Prostate gland (tissue), 2 donors: ENCODE measurements at regions not wholly inside any gene's neighbourhood (a gene's known extent, or its start where the extent isn't known, plus 50 kb on each side); places are given as distances from the start of the nearest gene placed in this dataset.

Source experiments
- CTCF ChIP-seq, 4 experiments: fragments of 200-600 bp in 2 of 4; fragments of 450-650 bp in 2 of 4; sonication (generic) in 2 of 4; IDR thresholded peaks; 1 replicate in 3 of 4; 2 replicates in 1 of 4; pipeline ENCODE4 v1.5.1; 2016 to 2019; ENCODE audit warnings: antibody characterized with exemption in 4 of 4, mild to moderate bottlenecking in 2 of 4, moderate library complexity in 2 of 4
- POLR2A ChIP-seq: fragments of 450-650 bp; IDR thresholded peaks from one replicate; pipeline ENCODE4 v1.6.1; 2016; ENCODE audit warnings: antibody characterized with exemption, mild to moderate bottlenecking
- POLR2AphosphoS5 ChIP-seq: sonication (generic); formaldehyde crosslinking; IDR thresholded peaks from one replicate; pipeline ENCODE4 v1.6.1; 2017; ENCODE audit warnings: antibody characterized with exemption

GRCh38 chr6:19536838-19537237 lies 300.3 kb upstream of the ID4 start:
- TF ChIP-seq CTCF (IDR thresholded peaks at IDR 0.05) (no peak), POLR2AphosphoS5 (peak; percentile 62), POLR2A (no peak)
